22Rv1 (cell line): ENCODE measurements at regions not wholly inside any gene's neighbourhood (a gene's known extent, or its start where the extent isn't known, plus 50 kb on each side); places are given as distances from the start of the nearest gene placed in this dataset.

ENCODE experiments used
- ZFX ChIP-seq: fragments of 450-650 bp; IDR thresholded peaks from 2 replicates; pipeline ENCODE4 v1.6.1; 2017; ENCODE audit warnings: antibody characterized with exemption, borderline replicate concordance
- TF ChIP-seq, protein P1 (sequence below): fragments of 450-650 bp; IDR thresholded peaks from 2 replicates; pipeline ENCODE4 v1.5.1; 2017; ENCODE audit warnings: mild to moderate bottlenecking

GRCh38 chr1:177366091-177366490, 195.3 kb downstream of the BRINP2 start:
- TF ChIP-seq, protein P1, sequence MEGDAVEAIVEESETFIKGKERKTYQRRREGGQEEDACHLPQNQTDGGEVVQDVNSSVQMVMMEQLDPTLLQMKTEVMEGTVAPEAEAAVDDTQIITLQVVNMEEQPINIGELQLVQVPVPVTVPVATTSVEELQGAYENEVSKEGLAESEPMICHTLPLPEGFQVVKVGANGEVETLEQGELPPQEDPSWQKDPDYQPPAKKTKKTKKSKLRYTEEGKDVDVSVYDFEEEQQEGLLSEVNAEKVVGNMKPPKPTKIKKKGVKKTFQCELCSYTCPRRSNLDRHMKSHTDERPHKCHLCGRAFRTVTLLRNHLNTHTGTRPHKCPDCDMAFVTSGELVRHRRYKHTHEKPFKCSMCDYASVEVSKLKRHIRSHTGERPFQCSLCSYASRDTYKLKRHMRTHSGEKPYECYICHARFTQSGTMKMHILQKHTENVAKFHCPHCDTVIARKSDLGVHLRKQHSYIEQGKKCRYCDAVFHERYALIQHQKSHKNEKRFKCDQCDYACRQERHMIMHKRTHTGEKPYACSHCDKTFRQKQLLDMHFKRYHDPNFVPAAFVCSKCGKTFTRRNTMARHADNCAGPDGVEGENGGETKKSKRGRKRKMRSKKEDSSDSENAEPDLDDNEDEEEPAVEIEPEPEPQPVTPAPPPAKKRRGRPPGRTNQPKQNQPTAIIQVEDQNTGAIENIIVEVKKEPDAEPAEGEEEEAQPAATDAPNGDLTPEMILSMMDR = no peak
- no peak for TF ChIP-seq ZFX
